HG03280 (cell line): ENCODE measurements at regions not wholly inside any gene's neighbourhood (a gene's known extent, or its start where the extent isn't known, plus 50 kb on each side); places are given as distances from the start of the nearest gene placed in this dataset.
"Not testable (repeated sequence)": the region's sequence is repeated elsewhere in the genome, so short reads cannot be mapped to it uniquely, and the experiment has no call there.

ENCODE experiments used
- ATAC-seq: cut with Tn5 transposase; IDR thresholded peaks from one replicate; pipeline ENCODE4 v1.9.1; 2021; ENCODE audit warnings: mild to moderate bottlenecking, moderate library complexity; ENCODE audit not compliant: unreplicated experiment

- no peak for ATAC-seq
Observed at GRCh38 chr11:23134627-23135026, 274.4 kb upstream of the CCDC179 start.

DNA sequence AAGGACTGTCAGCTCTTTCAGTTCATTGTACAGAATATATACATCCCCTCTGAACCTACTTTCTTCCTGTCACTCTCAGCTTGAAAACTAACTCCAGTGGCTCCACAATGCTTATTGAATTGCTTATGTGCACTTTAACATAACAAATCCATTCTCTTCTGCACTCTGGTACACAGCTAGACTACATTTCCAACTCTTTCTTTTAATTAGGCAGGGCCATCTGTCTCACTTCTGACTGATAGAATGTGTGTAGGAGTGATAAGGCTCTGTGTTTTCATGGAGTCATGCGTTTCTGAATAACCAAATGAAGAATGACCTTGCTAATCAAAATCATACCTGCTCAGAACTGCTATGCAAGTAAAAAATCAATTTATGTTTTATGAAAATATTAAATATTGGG lies 278.5 kb upstream of the CCDC179 start:
- no peak for ATAC-seq

GRCh38 chr11:23143022-23143421 lies 282.7 kb upstream of the CCDC179 start:
- ATAC-seq = no peak

DNA sequence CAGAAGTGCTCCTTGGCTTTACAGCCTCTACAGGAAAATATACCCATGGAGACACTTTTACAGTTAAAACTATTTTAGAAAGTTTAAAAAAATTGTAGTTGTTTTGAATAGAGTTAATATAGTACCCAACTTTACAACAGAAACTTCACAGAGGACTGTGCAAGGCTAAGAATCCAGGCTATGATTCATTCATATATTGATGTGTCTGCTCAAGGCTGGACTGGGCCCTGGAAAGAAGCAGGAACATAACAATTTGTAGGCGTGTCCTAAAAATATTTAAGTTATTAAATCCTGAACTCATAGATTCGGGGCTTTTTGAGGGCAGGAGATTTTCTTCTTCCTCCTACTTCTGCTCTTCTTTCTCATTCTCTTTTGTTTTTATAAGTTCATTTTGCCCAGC lies 291.5 kb upstream of the CCDC179 start:
- no peak for ATAC-seq

DNA sequence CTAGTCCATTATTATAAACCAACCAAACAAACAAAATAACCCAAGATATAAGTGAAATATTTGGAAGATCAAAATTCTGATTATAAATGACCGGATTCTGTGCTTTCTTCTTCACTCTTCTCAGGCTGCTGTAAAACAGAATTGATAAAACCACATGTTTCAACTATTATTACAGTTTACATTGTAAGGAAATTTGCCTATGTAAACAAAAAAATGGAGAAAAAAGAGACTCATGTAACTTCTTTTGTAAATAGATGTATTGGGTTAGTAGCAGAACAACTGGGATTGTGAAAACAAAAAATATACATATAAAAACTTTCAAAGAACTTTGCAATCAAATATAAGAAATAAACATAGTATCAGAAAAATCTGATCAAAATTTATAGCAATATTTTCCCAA lies 295.2 kb upstream of the CCDC179 start:
- ATAC-seq = no peak

DNA sequence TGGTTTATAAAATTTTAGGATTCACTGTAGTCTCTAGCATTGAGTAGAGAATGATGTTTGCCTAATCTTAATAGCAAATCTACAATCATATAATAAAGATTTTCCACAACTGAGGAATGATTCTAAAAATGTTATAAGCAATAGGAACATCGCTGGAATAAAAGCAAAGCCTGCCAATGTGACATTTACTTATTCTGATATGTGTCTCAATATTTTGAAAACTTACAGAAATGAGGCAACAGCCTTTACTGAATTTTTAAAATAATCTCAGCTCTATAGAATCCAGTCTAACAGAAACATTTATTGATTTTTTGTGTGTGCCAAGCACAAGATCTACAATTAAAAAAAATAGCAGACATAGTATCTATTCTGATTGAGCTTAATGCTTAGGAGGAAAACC lies 303.7 kb upstream of the CCDC179 start:
- no peak for ATAC-seq

GRCh38 chr11:23166376-23166775 lies 306.1 kb upstream of the CCDC179 start:
- no peak for ATAC-seq

DNA sequence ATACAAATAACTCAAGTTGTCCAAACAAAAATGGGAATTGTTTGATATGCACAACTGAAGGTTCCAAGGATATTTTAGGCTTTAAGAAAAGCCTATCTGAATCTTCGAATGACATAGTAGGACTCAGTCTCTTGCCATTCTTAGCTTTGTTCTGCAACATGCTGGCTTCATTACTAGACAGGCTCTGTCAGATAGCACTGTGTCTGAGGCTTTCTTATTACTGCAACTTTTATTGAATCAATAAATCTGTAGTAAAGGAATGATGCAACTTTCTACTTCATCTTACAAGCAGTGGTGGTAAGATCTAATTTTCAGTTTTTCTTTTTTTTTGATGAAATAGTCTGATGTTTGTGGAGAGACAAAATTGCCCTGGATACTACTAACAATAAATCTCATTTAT lies 319.3 kb upstream of the CCDC179 start:
- ATAC-seq = no peak

DNA sequence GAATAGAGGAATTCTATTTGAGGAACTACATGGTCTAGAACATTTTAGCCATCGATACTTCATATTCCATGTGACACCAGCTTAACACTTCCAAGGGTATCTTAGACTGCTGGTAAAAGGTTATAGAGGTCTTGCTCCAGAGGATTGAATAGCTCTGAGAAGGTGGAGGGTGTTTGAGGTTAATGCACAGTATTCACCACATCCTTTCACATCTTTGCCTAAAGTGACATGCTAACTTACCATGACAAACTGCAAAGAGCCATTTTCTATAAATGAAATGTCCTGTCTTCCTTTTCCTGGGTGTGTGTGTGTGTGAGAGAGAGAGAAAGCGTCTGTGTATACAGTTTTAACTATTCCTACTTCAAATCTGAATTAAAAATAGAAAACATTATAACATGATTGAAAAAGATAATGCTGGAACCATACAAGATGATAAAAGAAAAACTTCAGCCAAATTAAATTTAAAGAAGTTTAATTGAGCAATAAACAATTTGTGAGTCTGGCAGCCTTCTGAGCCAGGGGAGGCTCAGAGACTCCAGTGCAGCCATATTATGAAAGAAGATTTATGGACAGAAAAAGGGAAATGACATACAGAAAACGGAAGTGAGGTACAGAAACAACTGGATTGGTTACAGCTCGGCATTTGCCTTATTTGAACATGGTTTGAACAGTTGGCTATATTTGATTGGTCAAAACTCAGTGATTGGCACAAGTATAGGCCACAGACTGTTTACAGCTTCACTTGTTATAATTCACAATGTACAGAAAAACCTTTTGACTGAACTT lies 320.9 kb upstream of the CCDC179 start:
- ATAC-seq = no peak

- ATAC-seq = no peak
Observed at GRCh38 chr11:23192256-23192655, 332.0 kb upstream of the CCDC179 start.

GRCh38 chr11:23201936-23202522 lies 341.8 kb upstream of the CCDC179 start:
- no peak for ATAC-seq

DNA sequence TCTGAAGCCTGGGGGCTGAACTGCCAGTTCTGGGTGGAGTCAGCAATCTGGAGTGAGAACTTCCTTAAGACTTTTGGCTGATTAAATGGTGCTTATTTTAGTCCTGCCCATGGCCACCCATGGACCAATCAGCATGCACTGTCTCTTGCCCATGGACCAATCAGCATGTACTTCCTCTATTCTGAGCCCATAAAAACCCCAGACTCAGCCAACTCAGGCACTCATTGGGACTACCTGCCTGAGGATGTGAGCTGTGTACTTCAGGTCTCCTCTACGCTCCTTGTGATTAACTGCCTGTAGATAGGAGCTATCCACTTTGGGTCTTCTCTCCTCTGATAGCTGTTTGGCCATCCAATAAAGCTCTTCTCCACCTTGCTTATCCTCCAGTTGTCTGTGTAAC lies 342.3 kb upstream of the CCDC179 start:
- ATAC-seq = no peak

DNA sequence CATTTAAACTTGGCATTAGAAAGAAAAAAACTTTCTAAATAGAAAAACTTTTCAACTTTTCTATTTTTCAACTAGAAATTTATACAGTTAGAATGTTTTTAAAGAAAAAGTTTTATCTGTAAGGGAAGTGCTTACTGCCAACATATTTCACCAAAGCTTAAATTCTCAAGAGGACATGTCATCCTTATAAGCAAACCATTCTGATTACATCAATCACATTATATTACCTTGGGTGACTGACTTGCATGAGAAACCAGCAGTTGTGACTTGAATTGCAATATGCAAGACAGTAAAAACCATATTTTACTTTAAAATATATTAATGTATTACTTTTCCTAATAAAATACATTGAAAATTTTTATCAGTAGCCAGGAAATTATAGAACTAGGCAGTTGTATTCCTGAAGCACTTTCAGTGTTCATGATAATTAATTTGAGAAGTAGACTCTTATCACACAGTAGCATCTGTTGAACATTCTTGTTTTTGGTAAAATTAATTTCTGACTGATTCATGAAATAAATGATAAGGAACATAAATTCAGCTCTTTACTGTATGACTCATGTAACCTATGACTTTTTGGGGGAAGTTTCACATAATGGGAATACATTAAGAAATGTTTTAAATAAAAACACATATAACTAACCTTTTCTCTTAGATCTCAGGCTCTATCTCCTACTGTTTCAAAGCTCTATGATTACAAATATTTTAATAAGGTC lies 345.0 kb upstream of the CCDC179 start:
- no peak for ATAC-seq

- no peak for ATAC-seq
Observed at GRCh38 chr11:23206741-23207336, 346.6 kb upstream of the CCDC179 start.

DNA sequence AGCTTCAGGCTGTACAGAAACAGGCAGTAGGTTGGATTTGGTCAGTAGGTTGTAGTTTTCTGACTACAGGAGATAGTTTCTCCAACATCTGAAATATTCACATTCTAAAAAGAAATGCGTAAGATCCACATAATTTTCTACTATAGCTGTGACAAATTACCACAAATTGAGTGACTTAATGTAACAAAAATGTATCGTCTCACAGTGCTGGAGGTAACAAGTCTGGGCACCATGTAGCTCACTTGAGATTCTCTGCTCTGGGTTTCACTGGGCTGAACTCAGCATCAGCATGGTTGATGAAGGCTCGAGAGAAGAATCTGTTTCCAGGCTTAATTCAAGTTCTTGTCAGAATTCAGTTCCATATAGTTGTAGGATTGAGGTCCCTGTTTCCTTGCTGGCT lies 350.9 kb upstream of the CCDC179 start:
- no peak for ATAC-seq

- ATAC-seq = no peak
Observed at GRCh38 chr11:23212807-23213206, 352.5 kb upstream of the CCDC179 start.

DNA sequence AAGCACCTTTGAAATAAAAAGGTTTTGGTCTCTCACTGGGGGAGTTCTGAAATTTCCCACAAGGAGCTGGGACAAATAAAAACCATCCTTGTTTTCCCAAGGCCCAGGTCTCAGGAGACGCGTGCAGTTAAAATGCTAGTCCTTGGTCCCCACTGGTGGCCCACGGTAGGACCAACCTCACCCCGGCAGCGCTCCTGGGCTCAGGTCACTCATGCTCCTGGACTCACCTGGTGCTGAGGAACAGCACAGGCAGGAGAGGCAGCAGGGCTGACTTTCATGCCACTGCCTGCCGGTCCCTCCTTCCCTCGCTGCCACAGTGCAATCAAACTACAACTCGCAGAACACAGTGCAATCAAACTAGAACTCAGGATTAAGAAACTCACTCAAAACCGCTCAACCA lies 356.8 kb upstream of the CCDC179 start:
- ATAC-seq = no peak

GRCh38 chr11:23220086-23220485 lies 359.8 kb upstream of the CCDC179 start:
- ATAC-seq = not testable (repeated sequence)

GRCh38 chr11:23221366-23221765 lies 361.1 kb upstream of the CCDC179 start:
- ATAC-seq = no peak

DNA sequence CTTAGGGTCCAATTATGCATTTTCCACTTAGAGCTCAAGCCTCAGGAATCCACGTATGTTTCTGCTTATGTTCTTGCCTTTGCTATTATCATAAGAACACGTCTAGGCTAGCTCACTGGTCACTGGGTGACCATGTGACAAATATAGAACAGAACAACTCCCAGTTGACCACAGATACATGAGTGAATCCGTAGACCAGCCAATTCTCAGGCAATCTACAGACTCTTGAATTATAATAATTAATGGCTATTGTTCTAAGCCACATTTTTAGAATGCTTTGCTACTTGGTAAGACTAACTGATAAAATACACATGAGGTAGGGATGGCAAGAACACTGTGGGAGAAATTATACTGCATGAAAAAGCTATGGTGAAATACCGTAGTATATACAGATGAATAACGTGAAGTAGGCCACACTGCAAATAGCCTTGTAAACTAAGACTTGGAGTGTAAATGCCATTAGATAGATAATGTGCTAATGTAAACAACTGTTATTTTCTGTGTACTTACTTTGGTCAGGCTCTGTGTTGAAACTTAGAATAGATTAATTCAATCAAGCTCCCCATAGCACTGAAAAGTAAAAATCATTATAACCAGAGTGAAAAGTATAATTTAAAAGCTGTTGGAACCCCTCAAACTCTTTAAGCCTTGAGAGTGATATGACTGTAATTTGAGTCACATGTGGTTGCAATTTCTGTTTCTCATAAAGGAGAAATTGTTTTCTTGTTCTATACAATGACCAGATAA lies 366.2 kb upstream of the CCDC179 start:
- no peak for ATAC-seq

GRCh38 chr11:23227078-23227445 lies 366.8 kb upstream of the CCDC179 start:
- ATAC-seq = no peak
